Esophagus muscularis mucosa (tissue), 4 donors: ENCODE measurements at regions not wholly inside any gene's neighbourhood (a gene's known extent, or its start where the extent isn't known, plus 50 kb on each side); places are given as distances from the start of the nearest gene placed in this dataset.

Experiments used
- DNase-seq: peaks from one replicate; pipeline ENCODE4 v3.0.0-alpha.2; 2017; ENCODE audit errors: extremely low spot score
- H3K27ac ChIP-seq, 4 donors: fragments of 200-600 bp; sonication (generic); replicated peaks in 1 of 4; 1 replicate in 3 of 4; 2 replicates in 1 of 4; pipeline ENCODE4 v1.5.1; 2016 to 2019; ENCODE audit warnings: mild to moderate bottlenecking in 1 of 4
- H3K27me3 ChIP-seq, 4 donors: fragments of 200-600 bp; sonication (generic); one replicate each; pipeline versions ENCODE4 v1.5.1 to v1.6.0; 2016 to 2019
- H3K36me3 ChIP-seq, 4 donors: fragments of 200-600 bp; sonication (generic); one replicate each; pipeline ENCODE4 v1.5.1; 2016 to 2019
- H3K4me1 ChIP-seq, 4 donors: fragments of 200-600 bp; sonication (generic); one replicate each; pipeline ENCODE4 v1.5.1; 2016 to 2019
- H3K4me3 ChIP-seq, 4 donors: fragments of 200-600 bp; sonication (generic); 1 replicate in 2 of 4; 2 replicates in 2 of 4; pipeline ENCODE4 v1.5.1; 2016 to 2019; ENCODE audit warnings: mild to moderate bottlenecking in 4 of 4, moderate library complexity in 1 of 4
- H3K9me3 ChIP-seq, 4 donors: fragments of 200-600 bp; sonication (generic); 1 replicate in 3 of 4; 2 replicates in 1 of 4; pipeline ENCODE4 v1.5.1; 2016 to 2019
- CTCF ChIP-seq, 3 experiments: fragments of 200-600 bp in 2 of 3; fragments of 450-650 bp in 1 of 3; sonication (generic) in 2 of 3; IDR thresholded peaks; one replicate each; pipeline ENCODE4 v1.5.1; 2017 to 2019; ENCODE audit warnings: antibody characterized with exemption in 3 of 3, mild to moderate bottlenecking in 2 of 3, moderate library complexity in 1 of 3
- EP300 ChIP-seq: sonication (generic); formaldehyde crosslinking; IDR thresholded peaks from one replicate; pipeline ENCODE4 v1.6.1; 2017; ENCODE audit warnings: antibody characterized with exemption
- POLR2A ChIP-seq: fragments of 450-650 bp; IDR thresholded peaks from one replicate; pipeline ENCODE4 v1.6.1; 2017; ENCODE audit warnings: antibody characterized with exemption, moderate library complexity, mild to moderate bottlenecking, low read depth
- POLR2AphosphoS5 ChIP-seq, 2 donors: sonication (generic); formaldehyde crosslinking; IDR thresholded peaks; one replicate each; pipeline ENCODE4 v1.6.1; 2017; ENCODE audit warnings: antibody characterized with exemption in 2 of 2
- WGBS: methylation state at CpG from one replicate; pipeline ENCODE4 v1.1.5; 2018; 5-methylcytosine and 5-hydroxymethylcytosine counted together
- intact Hi-C: fragments of 100-400 bp; cut with DNase I; formaldehyde crosslinking; loops from one replicate; pipeline ENCODE4 v1.15.1; 2023

- no peak overlapping the region for H3K27ac ChIP-seq
- H3K27me3 ChIP-seq: peaks cover 0 to 9% (median 0%) of the 10 kb centered on the region in 4 donors
- intact Hi-C loops: no loop called here
- 67% methylated on average over 5 of the region's 5 CpGs for WGBS
- TF ChIP-seq EP300 (no peak), CTCF (IDR thresholded peaks at IDR 0.05) (no peak), POLR2A (no peak), POLR2AphosphoS5 (IDR thresholded peaks at IDR 0.05) (no peak)
- DNase-seq: no peak
- no peaks in the 10 kb centered on the region for H3K9me3 ChIP-seq
- no peaks in the 10 kb centered on the region for H3K36me3 ChIP-seq
- no peaks in the 10 kb centered on the region for H3K4me1 ChIP-seq
- no peak overlapping the region for H3K4me3 ChIP-seq
Measured at GRCh38 chr2:105168543-105168942, 73.0 kb upstream of the GPR45 start.

GRCh38 chr2:105175231-105175630 is 66.3 kb upstream of the GPR45 start:
- H3K36me3 ChIP-seq: no peaks in the 10 kb centered on the region
- no peak for DNase-seq
- no peak overlapping the region for H3K4me3 ChIP-seq
- H3K27ac ChIP-seq: no peak overlapping the region
- TF ChIP-seq EP300: no peak
- no peak for TF ChIP-seq POLR2A
- no peak for TF ChIP-seq CTCF (IDR thresholded peaks at IDR 0.05)
- TF ChIP-seq POLR2AphosphoS5 (IDR thresholded peaks at IDR 0.05): no peak
- H3K27me3 ChIP-seq: peaks cover 0 to 45% (median 0%) of the 10 kb centered on the region in 4 donors
- 11% methylated on average over 4 of the region's 4 CpGs for WGBS
- no peaks in the 10 kb centered on the region for H3K4me1 ChIP-seq
- intact Hi-C loops: no loop called here
- H3K9me3 ChIP-seq: no peaks in the 10 kb centered on the region

GRCh38 chr2:105176429-105176828 is 65.1 kb upstream of the GPR45 start:
- no peaks in the 10 kb centered on the region for H3K9me3 ChIP-seq
- 63% methylated on average over 10 of the region's 10 CpGs for WGBS
- H3K27me3 ChIP-seq: peaks cover 0 to 56% (median 0%) of the 10 kb centered on the region in 4 donors
- TF ChIP-seq POLR2A (no peak), CTCF (IDR thresholded peaks at IDR 0.05) (no peak), EP300 (no peak), POLR2AphosphoS5 (IDR thresholded peaks at IDR 0.05) (no peak)
- no peak overlapping the region for H3K4me3 ChIP-seq
- H3K4me1 ChIP-seq: no peaks in the 10 kb centered on the region
- intact Hi-C loops: no loop called here
- no peak overlapping the region for H3K27ac ChIP-seq
- DNase-seq: no peak
- H3K36me3 ChIP-seq: no peaks in the 10 kb centered on the region

- Histone ChIP-seq H3K4me3 (no peak overlapping the region), H3K9me3 (no peaks in the 10 kb centered on the region), H3K27me3 (peaks cover 0 to 54% (median 0%) of the 10 kb centered on the region in 4 donors), H3K36me3 (no peaks in the 10 kb centered on the region), H3K4me1 (no peaks in the 10 kb centered on the region), H3K27ac (no peak overlapping the region)
- TF ChIP-seq POLR2AphosphoS5 (IDR thresholded peaks at IDR 0.05): no peak
- TF ChIP-seq POLR2A: no peak
- no peak for TF ChIP-seq CTCF (IDR thresholded peaks at IDR 0.05)
- no peak for TF ChIP-seq EP300
- intact Hi-C loops: no loop called here
- WGBS: 45% methylated on average over 2 of the region's 2 CpGs
- DNase-seq: no peak
Measured at GRCh38 chr2:105177008-105177407, 64.5 kb upstream of the GPR45 start.

GRCh38 chr2:105177536-105178254 is 63.8 kb upstream of the GPR45 start:
- Histone ChIP-seq H3K27me3 (peaks cover 0 to 51% (median 0%) of the 10 kb centered on the region in 4 donors), H3K9me3 (no peaks in the 10 kb centered on the region), H3K4me3 (no peak overlapping the region), H3K4me1 (no peaks in the 10 kb centered on the region), H3K27ac (no peak overlapping the region), H3K36me3 (no peaks in the 10 kb centered on the region)
- 46% methylated on average over 10 of the region's 12 CpGs for WGBS
- no peak for TF ChIP-seq POLR2AphosphoS5 (IDR thresholded peaks at IDR 0.05)
- TF ChIP-seq EP300: no peak
- TF ChIP-seq CTCF (IDR thresholded peaks at IDR 0.05): no peak
- TF ChIP-seq POLR2A: no peak
- intact Hi-C loops: no loop called here
- no peak for DNase-seq
